ENCODE measurements at regions not wholly inside any gene's neighbourhood (a gene's known extent, or its start where the extent isn't known, plus 50 kb on each side); places are given as distances from the start of the nearest gene placed in this dataset.

DNA sequence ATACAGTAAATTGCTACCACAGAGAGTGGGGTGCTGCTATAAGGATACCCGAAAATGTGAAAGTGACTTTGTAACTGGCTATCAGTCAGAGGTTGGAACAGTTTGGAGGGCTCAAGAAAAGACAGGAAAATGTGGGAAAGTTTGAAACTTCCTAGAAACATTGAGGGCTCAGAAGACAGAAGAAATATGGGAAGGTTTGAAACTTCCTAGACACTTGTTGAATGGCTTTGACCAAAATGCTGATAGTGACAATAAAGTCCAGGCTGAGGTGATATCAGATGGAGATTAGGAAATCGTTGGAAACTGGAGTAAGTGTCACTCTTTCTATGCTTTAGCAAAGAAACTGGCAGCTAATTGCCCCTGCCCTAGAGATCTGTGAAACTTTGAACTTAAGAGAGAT lies 1158.6 kb upstream of the CDH6 start:
- DNase-seq (ENCODE audit: extremely low read depth, insufficient read length): no peak
- TF ChIP-seq CTCF (IDR thresholded peaks at IDR 0.05; ENCODE audit: insufficient read depth, low read length, poor library complexity, severe bottlenecking): no peak
- Histone ChIP-seq H3K27me3 (replicated peaks; ENCODE audit: control insufficient read depth, insufficient read depth, low read length) (no peaks in the 10 kb centered on the region), H3K4me3 (replicated peaks; ENCODE audit: low read depth, low read length) (no peak overlapping the region), H3K36me3 (ENCODE audit: control insufficient read depth, insufficient read depth, low read length) (no peaks in the 10 kb centered on the region)

DNA sequence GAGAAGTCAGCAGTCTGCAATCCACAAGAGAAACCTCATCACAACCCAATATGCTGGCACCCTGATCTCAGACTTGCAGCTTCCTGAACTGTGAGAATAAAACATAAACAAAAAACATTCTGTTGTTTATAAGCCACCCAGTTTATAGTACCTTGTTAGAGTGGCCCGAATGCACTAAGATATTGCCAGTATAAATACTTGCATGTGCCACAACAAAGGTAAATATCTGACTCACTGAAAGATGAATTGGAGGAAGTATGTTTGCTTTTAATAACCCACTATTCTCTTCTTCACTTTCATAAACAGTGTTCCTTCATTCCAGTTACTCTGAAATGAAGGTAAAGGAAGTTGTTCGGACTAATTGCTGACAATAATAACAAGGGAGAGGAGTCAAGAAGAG lies 1163.4 kb upstream of the CDH6 start:
- no peaks in the 10 kb centered on the region for H3K27me3 ChIP-seq (replicated peaks; ENCODE audit: control insufficient read depth, insufficient read depth, low read length)
- DNase-seq (ENCODE audit: extremely low read depth, insufficient read length): no peak
- no peak for TF ChIP-seq CTCF (IDR thresholded peaks at IDR 0.05; ENCODE audit: insufficient read depth, low read length, poor library complexity, severe bottlenecking)
- no peaks in the 10 kb centered on the region for H3K36me3 ChIP-seq (ENCODE audit: control insufficient read depth, insufficient read depth, low read length)
- no peak overlapping the region for H3K4me3 ChIP-seq (replicated peaks; ENCODE audit: low read depth, low read length)

GRCh38 chr5:30001826-30002225 lies 1191.7 kb upstream of the CDH6 start:
- TF ChIP-seq CTCF (IDR thresholded peaks at IDR 0.05; ENCODE audit: insufficient read depth, low read length, poor library complexity, severe bottlenecking): no peak
- no peak overlapping the region for H3K4me3 ChIP-seq (replicated peaks; ENCODE audit: low read depth, low read length)
- no peak for DNase-seq (ENCODE audit: extremely low read depth, insufficient read length)
- H3K27me3 ChIP-seq (replicated peaks; ENCODE audit: control insufficient read depth, insufficient read depth, low read length): no peaks in the 10 kb centered on the region
- H3K36me3 ChIP-seq (ENCODE audit: control insufficient read depth, insufficient read depth, low read length): no peaks in the 10 kb centered on the region

DNA sequence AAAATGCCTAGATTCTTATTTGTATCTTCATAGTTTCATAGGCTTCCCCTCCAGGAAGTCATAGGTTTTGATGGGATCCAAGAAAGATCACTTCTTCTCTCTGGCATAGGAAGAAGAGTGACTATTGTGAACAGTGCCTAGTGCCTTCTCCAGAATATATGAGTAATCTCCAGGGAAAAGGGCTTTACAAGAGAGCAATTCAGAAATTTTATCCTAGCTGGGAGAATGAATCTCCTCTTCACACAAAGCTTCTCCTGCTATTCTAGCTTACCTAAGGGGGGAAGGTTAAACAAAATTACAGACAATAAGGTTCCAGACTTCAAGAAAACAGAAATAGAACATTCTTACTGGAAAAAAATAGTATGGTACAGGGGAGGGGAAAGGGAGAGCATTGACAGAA lies 1193.3 kb upstream of the CDH6 start:
- no peak for TF ChIP-seq CTCF (IDR thresholded peaks at IDR 0.05; ENCODE audit: insufficient read depth, low read length, poor library complexity, severe bottlenecking)
- Histone ChIP-seq H3K36me3 (ENCODE audit: control insufficient read depth, insufficient read depth, low read length) (no peaks in the 10 kb centered on the region), H3K4me3 (replicated peaks; ENCODE audit: low read depth, low read length) (no peak overlapping the region), H3K27me3 (replicated peaks; ENCODE audit: control insufficient read depth, insufficient read depth, low read length) (no peaks in the 10 kb centered on the region)
- DNase-seq (ENCODE audit: extremely low read depth, insufficient read length): no peak

DNA sequence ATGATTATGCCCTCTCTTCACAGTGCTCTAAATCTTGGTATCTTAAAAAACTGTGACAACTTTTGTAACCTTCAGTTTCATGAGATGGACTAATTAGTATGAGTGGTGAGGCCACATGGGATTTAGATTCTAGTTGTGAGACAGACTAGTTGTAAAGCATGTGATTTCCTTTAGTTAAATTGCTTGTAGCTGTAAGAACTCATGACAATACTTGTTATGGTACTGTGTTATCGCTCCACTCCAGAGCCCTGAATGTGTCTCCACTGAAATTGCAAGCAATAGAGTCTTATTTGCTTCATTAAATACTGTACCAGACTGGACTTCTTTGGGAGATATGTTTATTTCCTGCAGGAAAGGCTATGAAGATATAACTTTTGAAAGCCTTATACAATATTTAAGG lies 1198.3 kb upstream of the CDH6 start:
- DNase-seq (ENCODE audit: extremely low read depth, insufficient read length): no peak
- no peak overlapping the region for H3K4me3 ChIP-seq (replicated peaks; ENCODE audit: low read depth, low read length)
- no peak for TF ChIP-seq CTCF (IDR thresholded peaks at IDR 0.05; ENCODE audit: insufficient read depth, low read length, poor library complexity, severe bottlenecking)
- H3K36me3 ChIP-seq (ENCODE audit: control insufficient read depth, insufficient read depth, low read length): no peaks in the 10 kb centered on the region
- no peaks in the 10 kb centered on the region for H3K27me3 ChIP-seq (replicated peaks; ENCODE audit: control insufficient read depth, insufficient read depth, low read length)

DNA sequence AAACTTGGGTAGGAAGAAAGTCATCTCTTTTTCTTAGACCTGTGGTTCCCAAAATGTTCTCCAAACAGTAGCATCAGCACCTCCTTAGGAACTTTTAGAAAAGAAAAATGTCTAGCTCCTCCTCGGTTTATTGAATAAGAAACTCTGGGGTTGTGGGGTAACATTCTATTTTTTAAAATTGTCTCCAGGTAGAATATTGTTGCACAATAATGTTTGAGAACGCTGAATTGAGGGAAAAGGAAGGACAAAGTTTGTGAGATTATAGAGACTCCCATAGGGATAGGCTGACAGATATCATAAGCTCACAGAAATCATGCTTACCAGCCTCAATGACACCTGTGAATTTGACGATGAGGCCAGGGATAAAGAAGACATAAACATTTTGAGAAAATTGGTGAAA lies 1199.0 kb upstream of the CDH6 start:
- Histone ChIP-seq H3K36me3 (ENCODE audit: control insufficient read depth, insufficient read depth, low read length) (no peaks in the 10 kb centered on the region), H3K4me3 (replicated peaks; ENCODE audit: low read depth, low read length) (no peak overlapping the region), H3K27me3 (replicated peaks; ENCODE audit: control insufficient read depth, insufficient read depth, low read length) (no peaks in the 10 kb centered on the region)
- TF ChIP-seq CTCF (IDR thresholded peaks at IDR 0.05; ENCODE audit: insufficient read depth, low read length, poor library complexity, severe bottlenecking): no peak
- no peak for DNase-seq (ENCODE audit: extremely low read depth, insufficient read length)

Data from GM06990 (cell line).